ENCODE measurements at regions not wholly inside any gene's neighbourhood (a gene's known extent, or its start where the extent isn't known, plus 50 kb on each side); places are given as distances from the start of the nearest gene placed in this dataset.

DNA sequence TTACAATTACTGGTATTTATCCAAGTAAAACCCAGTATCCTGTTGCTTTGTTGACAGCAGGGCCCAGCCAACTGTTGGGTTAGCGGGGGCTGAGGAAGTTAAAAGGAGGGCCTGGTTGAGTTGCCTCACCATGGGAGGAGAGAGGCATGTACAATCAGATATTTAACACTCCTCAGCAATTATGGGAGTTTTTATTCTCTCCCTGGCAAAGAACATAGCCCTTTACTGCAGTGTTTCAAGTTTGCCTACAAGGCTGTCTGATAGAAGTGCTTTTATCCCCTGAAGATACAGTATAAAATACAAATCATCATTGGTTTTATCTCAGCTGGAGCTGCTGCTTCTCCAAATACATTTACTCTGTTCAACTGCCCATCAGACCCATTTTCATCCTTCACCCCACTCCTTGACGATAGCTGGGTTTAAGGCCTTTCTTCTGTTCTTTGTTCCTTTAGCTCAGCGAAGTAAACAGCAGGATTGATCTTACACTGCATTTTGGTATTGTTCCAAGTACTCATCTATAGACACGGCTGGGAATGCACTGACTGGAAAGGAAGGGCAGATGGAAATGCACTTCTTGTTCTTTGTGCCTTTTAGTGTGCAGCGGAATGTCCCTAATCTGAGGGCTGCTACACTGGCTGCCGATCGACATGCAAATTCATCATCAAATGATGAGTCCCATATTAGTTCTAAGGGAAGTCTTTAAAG lies 402.5 kb upstream of the SPRED2 start:
- TF ChIP-seq, protein P1, sequence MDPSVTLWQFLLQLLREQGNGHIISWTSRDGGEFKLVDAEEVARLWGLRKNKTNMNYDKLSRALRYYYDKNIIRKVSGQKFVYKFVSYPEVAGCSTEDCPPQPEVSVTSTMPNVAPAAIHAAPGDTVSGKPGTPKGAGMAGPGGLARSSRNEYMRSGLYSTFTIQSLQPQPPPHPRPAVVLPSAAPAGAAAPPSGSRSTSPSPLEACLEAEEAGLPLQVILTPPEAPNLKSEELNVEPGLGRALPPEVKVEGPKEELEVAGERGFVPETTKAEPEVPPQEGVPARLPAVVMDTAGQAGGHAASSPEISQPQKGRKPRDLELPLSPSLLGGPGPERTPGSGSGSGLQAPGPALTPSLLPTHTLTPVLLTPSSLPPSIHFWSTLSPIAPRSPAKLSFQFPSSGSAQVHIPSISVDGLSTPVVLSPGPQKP (IDR thresholded peaks at IDR 0.05; ENCODE audit: borderline replicate concordance, low read depth, low read length): no peak
- TF ChIP-seq, protein P2, sequence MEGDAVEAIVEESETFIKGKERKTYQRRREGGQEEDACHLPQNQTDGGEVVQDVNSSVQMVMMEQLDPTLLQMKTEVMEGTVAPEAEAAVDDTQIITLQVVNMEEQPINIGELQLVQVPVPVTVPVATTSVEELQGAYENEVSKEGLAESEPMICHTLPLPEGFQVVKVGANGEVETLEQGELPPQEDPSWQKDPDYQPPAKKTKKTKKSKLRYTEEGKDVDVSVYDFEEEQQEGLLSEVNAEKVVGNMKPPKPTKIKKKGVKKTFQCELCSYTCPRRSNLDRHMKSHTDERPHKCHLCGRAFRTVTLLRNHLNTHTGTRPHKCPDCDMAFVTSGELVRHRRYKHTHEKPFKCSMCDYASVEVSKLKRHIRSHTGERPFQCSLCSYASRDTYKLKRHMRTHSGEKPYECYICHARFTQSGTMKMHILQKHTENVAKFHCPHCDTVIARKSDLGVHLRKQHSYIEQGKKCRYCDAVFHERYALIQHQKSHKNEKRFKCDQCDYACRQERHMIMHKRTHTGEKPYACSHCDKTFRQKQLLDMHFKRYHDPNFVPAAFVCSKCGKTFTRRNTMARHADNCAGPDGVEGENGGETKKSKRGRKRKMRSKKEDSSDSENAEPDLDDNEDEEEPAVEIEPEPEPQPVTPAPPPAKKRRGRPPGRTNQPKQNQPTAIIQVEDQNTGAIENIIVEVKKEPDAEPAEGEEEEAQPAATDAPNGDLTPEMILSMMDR (conservative IDR thresholded peaks at IDR 0.05; ENCODE audit: low read depth, low read length): no peak

Measured in IMR-90 (cell line).